ENCODE measurements at regions not wholly inside any gene's neighbourhood (a gene's known extent, or its start where the extent isn't known, plus 50 kb on each side); places are given as distances from the start of the nearest gene placed in this dataset.

GRCh38 chr1:59244891-59245290 is 52.0 kb upstream of the FGGY start:
- no peaks in the 10 kb centered on the region for H3F3A ChIP-seq (ENCODE audit: low read depth)
- no peaks in the 10 kb centered on the region for H3K36me3 ChIP-seq (ENCODE audit: insufficient read depth, low read length)
- no peaks in the 10 kb centered on the region for H3K27me3 ChIP-seq (ENCODE audit: insufficient read depth, low read length, poor library complexity, severe bottlenecking)
- H4K20me1 ChIP-seq (ENCODE audit: insufficient read depth, low read length, poor library complexity, severe bottlenecking), result no peaks in the 10 kb centered on the region
- H3K9me3 ChIP-seq (ENCODE audit: insufficient read depth, low read depth, low read length), result no peaks in the 10 kb centered on the region; the same call in 1 of the 2 replicates
- no peak overlapping the region for H2AFZ ChIP-seq (ENCODE audit: low read length)
- H3K9ac ChIP-seq (ENCODE audit: low read depth, low read length, poor library complexity, severe bottlenecking), result no peak overlapping the region
- H3K4me3 ChIP-seq (ENCODE audit: low read length, poor library complexity, severe bottlenecking), result no peak overlapping the region
- no peaks in the 10 kb centered on the region for H3K79me2 ChIP-seq (ENCODE audit: insufficient read depth, low read length)
- no peak overlapping the region for H3K4me2 ChIP-seq (ENCODE audit: low read depth, low read length, poor library complexity, severe bottlenecking)
- TF ChIP-seq EZH2phosphoT487 (IDR thresholded peaks at IDR 0.05; ENCODE audit: borderline replicate concordance), result no peak
- TF ChIP-seq CTCF (conservative IDR thresholded peaks at IDR 0.05; ENCODE audit: low read length), result no peak
- H3K9me2 ChIP-seq (replicated peaks; ENCODE audit: low read depth, low read length), result no peaks in the 10 kb centered on the region
- no peaks in the 10 kb centered on the region for H3K4me1 ChIP-seq (ENCODE audit: insufficient read depth, low read length, poor library complexity, severe bottlenecking)

Data from Loucy (cell line).